HepG2 (cell line): ENCODE measurements at regions not wholly inside any gene's neighbourhood (a gene's known extent, or its start where the extent isn't known, plus 50 kb on each side); places are given as distances from the start of the nearest gene placed in this dataset.

Source experiments
- ATAC-seq: fragments of 200-7000 bp; cut with Tn5 transposase; 3 replicates; pipeline ENCODE4 v1.9.1; 2020; ENCODE audit warnings: mild to moderate bottlenecking, moderate library complexity
- BruUV-seq: library from RNA; stranded (reverse); fragments of 400-500 nt; replicated peaks from 2 replicates; lab custom pipeline; 2021; lab: Mats Ljungman, UMichigan
- CTCF ChIA-PET: fragments of 300-600 bp; formaldehyde crosslinking; extraction: SDS; loops from one replicate; lab custom pipeline; 2021; ENCODE audit warnings: low total read pairs, inconsistent platforms, low intra/inter-chr PET ratio; lab: Yijun Ruan, JAX
- POLR2A ChIA-PET: fragments of 350-600 bp; sonication (Branson Sonifier 250); formaldehyde crosslinking; loops from one replicate; lab custom pipeline; 2020; ENCODE audit warnings: antibody characterized with exemption, inconsistent platforms; lab: Yijun Ruan, JAX
- DNase-seq: peaks from one replicate; pipeline ENCODE4 v3.0.0-alpha.2; 2015; ENCODE audit warnings: low spot score
- FAIRE-seq: peaks from 3 replicates; lab custom pipeline; 2011; peaks lifted over from hg19 to GRCh38; lab: Jason Lieb, UNC
- H2AFZ ChIP-seq: one replicate; pipeline ENCODE4 v1.6.1; 2011; ENCODE audit warnings: low read length, inconsistent platforms
- H3K27ac ChIP-seq: fragments of 300-600 bp; 3 replicates; pipeline ENCODE4 v1.8.0; 2011; ENCODE audit warnings: mixed run types, mild to moderate bottlenecking, mixed read lengths, low read length, inconsistent platforms; ENCODE audit not compliant: insufficient read depth; ENCODE audit errors: extremely low read length
- H3K27me3 ChIP-seq, 2 experiments: fragments of 200-600 bp in 1 of 2; 2 replicates in 1 of 2; 3 replicates in 1 of 2; pipeline versions ENCODE4 v1.6.0 to v1.8.0; 2011; ENCODE audit warnings: low read length in 2 of 2, mild to moderate bottlenecking in 2 of 2, moderate library complexity in 2 of 2, inconsistent platforms in 1 of 2; ENCODE audit not compliant: insufficient read depth in 2 of 2, control insufficient read depth in 1 of 2
- H3K36me3 ChIP-seq, 2 experiments: fragments of 200-600 bp in 1 of 2; replicated peaks in 1 of 2; 2 replicates in 1 of 2; 3 replicates in 1 of 2; pipeline versions ENCODE4 v1.5.1 to v1.8.0; 2011; ENCODE audit warnings: low read length in 2 of 2, inconsistent platforms in 1 of 2; ENCODE audit not compliant: insufficient read depth in 2 of 2, control insufficient read depth in 1 of 2
- H3K4me1 ChIP-seq: 2 replicates; pipeline ENCODE4 v1.5.1; 2012; ENCODE audit warnings: low read length, inconsistent platforms; ENCODE audit not compliant: insufficient read depth
- H3K4me2 ChIP-seq: 2 replicates; pipeline ENCODE4 v1.6.0; 2011; ENCODE audit warnings: low read depth, low read length, inconsistent platforms
- H3K4me3 ChIP-seq, 3 experiments: fragments of 200-600 bp in 1 of 3; sonication (generic), shearing (Covaris generic) in 1 of 3; replicated peaks in 1 of 3; 2 replicates each; pipeline ENCODE4 v1.5.1; 2011 to 2016; ENCODE audit warnings: low read length in 3 of 3, inconsistent platforms in 2 of 3, low read depth in 2 of 3, mild to moderate bottlenecking in 2 of 3, control low read depth in 1 of 3, mixed read lengths in 1 of 3; ENCODE audit not compliant: insufficient read depth in 1 of 3
- H3K79me2 ChIP-seq: one replicate; pipeline ENCODE4 v1.6.1; 2011; ENCODE audit warnings: low read length, inconsistent platforms; ENCODE audit not compliant: insufficient read depth
- H3K9ac ChIP-seq: 2 replicates; pipeline ENCODE4 v1.6.0; 2011; ENCODE audit warnings: mild to moderate bottlenecking, low read depth, low read length, inconsistent platforms; ENCODE audit not compliant: insufficient read depth
- H3K9me3 ChIP-seq: 2 replicates; pipeline ENCODE4 v1.5.1; 2012; ENCODE audit warnings: mild to moderate bottlenecking, low read length
- H4K20me1 ChIP-seq: 2 replicates; pipeline ENCODE4 v1.6.0; 2011; ENCODE audit warnings: inconsistent platforms, mild to moderate bottlenecking, low read length, moderate library complexity; ENCODE audit not compliant: insufficient read depth
- MAZ ChIP-seq, 2 experiments: sonication (generic) in 1 of 2; formaldehyde crosslinking in 1 of 2; IDR thresholded peaks; 2 replicates each; pipeline versions ENCODE4 v1.5.0 to v1.6.1; 2012 to 2020; ENCODE audit warnings: low read depth in 2 of 2, mild to moderate bottlenecking in 2 of 2, borderline replicate concordance in 1 of 2, improper control_type of control experiment in 1 of 2, low read length in 1 of 2, missing genetic modification reagents in 1 of 2, moderate library complexity in 1 of 2
- SOX6 ChIP-seq, 2 experiments: fragments of 450-650 bp in 1 of 2; sonication (generic) in 1 of 2; formaldehyde crosslinking in 1 of 2; IDR thresholded peaks; 2 replicates each; pipeline versions ENCODE4 v1.4.0 to v1.6.1; 2017 to 2020; ENCODE audit warnings: antibody characterized with exemption in 1 of 2, mild to moderate bottlenecking in 1 of 2, missing genetic modification reagents in 1 of 2
- ZNF337 ChIP-seq: sonication (generic); formaldehyde crosslinking; IDR thresholded peaks from 2 replicates; pipeline ENCODE4 v1.5.1; 2020; ENCODE audit warnings: missing genetic modification reagents, low read depth, mild to moderate bottlenecking, borderline replicate concordance
- ZNF746 ChIP-seq: sonication (generic); formaldehyde crosslinking; IDR thresholded peaks from 2 replicates; pipeline ENCODE4 v1.8.0; 2022; ENCODE audit warnings: mild to moderate bottlenecking, missing genetic modification reagents
- WGBS: methylation state at CpG from one replicate; pipeline ENCODE4 v1.1.6; 2017; ENCODE audit warnings: low lambda C conversion rate; 5-methylcytosine and 5-hydroxymethylcytosine counted together
- in situ Hi-C: cut with HindIII; loops from 2 replicates; pipeline ENCODE4 v1.10.0; 2017; ENCODE audit warnings: low pct_unique_long_range_greater_than_20kb; ENCODE audit not compliant: extremely low pct_ligation_motif_present
- intact Hi-C: fragments of 100-400 bp; cut with micrococcal nuclease; formaldehyde crosslinking; loops from one replicate; pipeline ENCODE4 v1.10.0; 2022; ENCODE audit not compliant: unreplicated experiment
- TF ChIP-seq, protein P1 (sequence below): sonication (generic); formaldehyde crosslinking; IDR thresholded peaks from 2 replicates; pipeline ENCODE4 v1.4.0; 2020; ENCODE audit warnings: missing genetic modification reagents, borderline replicate concordance

DNA sequence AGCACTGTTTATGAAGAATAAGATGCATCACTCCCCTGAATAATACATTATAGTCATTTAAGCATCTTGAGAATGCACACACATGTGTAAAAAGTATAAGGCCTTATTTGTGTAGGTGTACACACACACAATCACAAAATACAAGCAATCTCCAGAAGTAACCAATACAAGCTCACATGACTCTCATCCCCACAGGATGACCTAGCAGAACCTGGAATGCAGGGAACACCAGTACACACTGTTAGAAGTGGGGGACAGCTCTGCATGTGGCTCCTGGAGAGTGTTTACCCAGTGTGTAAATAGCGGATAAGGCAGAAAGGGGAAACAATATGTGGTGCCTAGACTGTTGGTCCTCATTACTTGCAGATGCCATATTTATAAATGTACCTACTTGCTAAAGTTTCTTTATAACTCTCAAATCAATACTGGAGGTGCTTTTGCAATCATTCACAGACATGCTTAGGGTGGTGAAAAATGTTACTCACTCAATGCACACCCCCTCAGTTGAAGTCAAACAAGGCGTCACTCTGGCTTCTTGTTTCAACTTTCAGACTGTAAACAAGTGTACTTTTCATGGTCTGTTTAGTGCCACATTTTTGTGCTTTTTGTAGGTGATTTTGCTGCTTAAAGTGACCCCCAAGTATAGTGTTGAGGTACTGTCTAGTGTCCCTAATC is 73.1 kb downstream of the MAGEB17 start:
- no peaks in the 10 kb centered on the region for H3K27me3 ChIP-seq
- no peak overlapping the region for H3K27ac ChIP-seq
- TF ChIP-seq MAZ (IDR thresholded peaks at IDR 0.05; ENCODE audit: borderline replicate concordance, low read depth, low read length) (no peak), MAZ (CRISPR knock-in tag; IDR thresholded peaks at IDR 0.05; ENCODE audit: low read depth) (no peak), ZNF337 (CRISPR knock-in tag) (no peak), ZNF746 (no peak), SOX6 (IDR thresholded peaks at IDR 0.05) (no peak), SOX6 (CRISPR knock-in tag; IDR thresholded peaks at IDR 0.05) (no peak)
- TF ChIP-seq, protein P1, sequence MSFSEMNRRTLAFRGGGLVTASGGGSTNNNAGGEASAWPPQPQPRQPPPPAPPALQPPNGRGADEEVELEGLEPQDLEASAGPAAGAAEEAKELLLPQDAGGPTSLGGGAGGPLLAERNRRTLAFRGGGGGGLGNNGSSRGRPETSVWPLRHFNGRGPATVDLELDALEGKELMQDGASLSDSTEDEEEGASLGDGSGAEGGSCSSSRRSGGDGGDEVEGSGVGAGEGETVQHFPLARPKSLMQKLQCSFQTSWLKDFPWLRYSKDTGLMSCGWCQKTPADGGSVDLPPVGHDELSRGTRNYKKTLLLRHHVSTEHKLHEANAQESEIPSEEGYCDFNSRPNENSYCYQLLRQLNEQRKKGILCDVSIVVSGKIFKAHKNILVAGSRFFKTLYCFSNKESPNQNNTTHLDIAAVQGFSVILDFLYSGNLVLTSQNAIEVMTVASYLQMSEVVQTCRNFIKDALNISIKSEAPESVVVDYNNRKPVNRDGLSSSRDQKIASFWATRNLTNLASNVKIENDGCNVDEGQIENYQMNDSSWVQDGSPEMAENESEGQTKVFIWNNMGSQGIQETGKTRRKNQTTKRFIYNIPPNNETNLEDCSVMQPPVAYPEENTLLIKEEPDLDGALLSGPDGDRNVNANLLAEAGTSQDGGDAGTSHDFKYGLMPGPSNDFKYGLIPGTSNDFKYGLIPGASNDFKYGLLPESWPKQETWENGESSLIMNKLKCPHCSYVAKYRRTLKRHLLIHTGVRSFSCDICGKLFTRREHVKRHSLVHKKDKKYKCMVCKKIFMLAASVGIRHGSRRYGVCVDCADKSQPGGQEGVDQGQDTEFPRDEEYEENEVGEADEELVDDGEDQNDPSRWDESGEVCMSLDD (CRISPR knock-in tag): no peak
- TF ChIP-seq, all 625 proteins: peak for 0
- intact Hi-C loops: no loop called here
- no peak overlapping the region for H3K4me3 ChIP-seq
- H3K36me3 ChIP-seq: no peaks in the 10 kb centered on the region
- FAIRE-seq (no peak), DNase-seq (no peak), ATAC-seq (no peak)
- no peaks in the 10 kb centered on the region for H3K79me2 ChIP-seq
- H3K9me3 ChIP-seq: no peaks in the 10 kb centered on the region
- no peak overlapping the region for H3K9ac ChIP-seq
- no peak overlapping the region for H3K4me2 ChIP-seq
- WGBS: 62% methylated on average over 2 of the region's 2 CpGs
- BruUV-seq: no TSS peak
- ChIA-PET CTCF (no interaction called here), POLR2A (no interaction called here)
- H4K20me1 ChIP-seq: no peaks in the 10 kb centered on the region
- H2AFZ ChIP-seq: no peak overlapping the region
- no peaks in the 10 kb centered on the region for H3K4me1 ChIP-seq
- in situ Hi-C loops: no loop called here
